ENCODE measurements at regions not wholly inside any gene's neighbourhood (a gene's known extent, or its start where the extent isn't known, plus 50 kb on each side); places are given as distances from the start of the nearest gene placed in this dataset.

DNA sequence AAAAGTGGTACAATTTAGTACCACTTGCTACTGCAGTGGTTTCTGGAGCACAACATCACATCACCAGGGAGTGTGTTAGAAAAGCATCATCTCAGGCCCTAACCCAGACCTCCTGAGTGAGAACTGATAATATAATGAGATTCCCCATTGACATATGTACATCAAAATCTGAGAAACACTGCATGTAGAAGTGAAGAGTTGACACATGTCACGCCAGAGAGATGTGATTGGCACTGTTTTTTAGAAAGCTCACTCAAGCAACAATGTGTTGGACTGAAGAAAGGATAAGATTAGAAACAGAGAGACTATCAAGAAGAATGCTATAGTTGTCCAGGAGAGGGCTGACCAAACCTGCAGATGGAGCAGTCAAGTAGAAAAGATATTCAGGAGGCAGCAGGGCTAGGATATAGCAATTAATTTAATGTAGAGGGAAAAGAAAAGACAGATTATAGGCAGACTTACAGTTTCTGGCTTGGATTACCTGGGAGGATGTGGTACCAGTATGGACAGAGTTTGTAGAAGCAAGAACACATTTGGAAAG, 324.4 kb upstream of the ADAMTSL1 start:
- Histone ChIP-seq H3K18ac (ENCODE audit: low read depth, low read length) (no peak overlapping the region), H2AFZ (replicated peaks; ENCODE audit: low read length, poor library complexity) (no peak overlapping the region), H3K27me3 (ENCODE audit: control insufficient read depth, insufficient read depth, low read length) (no peaks in the 10 kb centered on the region), H4K5ac (ENCODE audit: low read depth, low read length) (no peak overlapping the region), H2AK9ac (replicated peaks; ENCODE audit: low read depth, low read length, poor library complexity) (no peak overlapping the region), H3K9me3 (ENCODE audit: control insufficient read depth, insufficient read depth, low read length) (no peaks in the 10 kb centered on the region), H3K9ac (ENCODE audit: low read depth, low read length) (no peak overlapping the region), H4K8ac (ENCODE audit: low read depth in 2 of 2, low read length in 2 of 2) (no peak overlapping the region), H3K36me3 (ENCODE audit: control insufficient read depth, insufficient read depth, low read length) (no peaks in the 10 kb centered on the region), H3K56ac (ENCODE audit: extremely low read depth, insufficient read depth, low read length) (no peak overlapping the region), H3K4me3 (ENCODE audit: insufficient read depth, low read depth, low read length) (no peak overlapping the region), H3K79me1 (ENCODE audit: low read depth in 1 of 2, low read length in 2 of 2) (no peaks in the 10 kb centered on the region), H4K91ac (ENCODE audit: insufficient read depth, low read depth, low read length) (no peak overlapping the region), H3K27ac (ENCODE audit: insufficient read depth, low read length) (no peak overlapping the region), H3K23ac (ENCODE audit: low read depth, low read length) (no peak overlapping the region), H4K20me1 (ENCODE audit: insufficient read depth, low read length) (no peaks in the 10 kb centered on the region), H3K4me1 (ENCODE audit: control insufficient read depth, insufficient read depth, low read length) (no peaks in the 10 kb centered on the region), H3K4me2 (ENCODE audit: low read depth, low read length) (no peak overlapping the region), H3K9me1 (ENCODE audit: insufficient read depth, low read length) (no peaks in the 10 kb centered on the region), H3K4ac (ENCODE audit: low read depth, low read length) (no peak overlapping the region), H2AK5ac (ENCODE audit: low read depth, low read length) (no peak overlapping the region), H2BK120ac (ENCODE audit: low read depth, low read length) (no peak overlapping the region), H2BK5ac (ENCODE audit: low read depth, low read length, poor library complexity, severe bottlenecking) (no peak overlapping the region), H2BK20ac (ENCODE audit: low read depth, low read length) (no peak overlapping the region), H3K14ac (replicated peaks; ENCODE audit: low read depth, low read length) (no peak overlapping the region), H2BK15ac (ENCODE audit: low read depth, low read length) (no peak overlapping the region)
- WGBS, 2 experiments (ENCODE audit: extremely low coverage in 2 of 2, insufficient read length in 1 of 2): no CpG with 5 or more reads among the region's 1 CpG
- ChIA-PET POLR2A (ENCODE audit: unreplicated experiment) (no interaction called here), CTCF (no interaction called here)
- dilution Hi-C loops (cut with HindIII; ENCODE audit: low sequenced_read_pairs, unreplicated experiment) (no loop called here), in situ Hi-C loops (cut with MboI; ENCODE audit: low sequenced_read_pairs) (no loop called here), intact Hi-C loops (cut with micrococcal nuclease) (no loop called here)
- no peak for TF ChIP-seq MXI1 (IDR thresholded peaks at IDR 0.05; ENCODE audit: borderline replicate concordance, low read depth, low read length)
- TF ChIP-seq, protein P1, sequence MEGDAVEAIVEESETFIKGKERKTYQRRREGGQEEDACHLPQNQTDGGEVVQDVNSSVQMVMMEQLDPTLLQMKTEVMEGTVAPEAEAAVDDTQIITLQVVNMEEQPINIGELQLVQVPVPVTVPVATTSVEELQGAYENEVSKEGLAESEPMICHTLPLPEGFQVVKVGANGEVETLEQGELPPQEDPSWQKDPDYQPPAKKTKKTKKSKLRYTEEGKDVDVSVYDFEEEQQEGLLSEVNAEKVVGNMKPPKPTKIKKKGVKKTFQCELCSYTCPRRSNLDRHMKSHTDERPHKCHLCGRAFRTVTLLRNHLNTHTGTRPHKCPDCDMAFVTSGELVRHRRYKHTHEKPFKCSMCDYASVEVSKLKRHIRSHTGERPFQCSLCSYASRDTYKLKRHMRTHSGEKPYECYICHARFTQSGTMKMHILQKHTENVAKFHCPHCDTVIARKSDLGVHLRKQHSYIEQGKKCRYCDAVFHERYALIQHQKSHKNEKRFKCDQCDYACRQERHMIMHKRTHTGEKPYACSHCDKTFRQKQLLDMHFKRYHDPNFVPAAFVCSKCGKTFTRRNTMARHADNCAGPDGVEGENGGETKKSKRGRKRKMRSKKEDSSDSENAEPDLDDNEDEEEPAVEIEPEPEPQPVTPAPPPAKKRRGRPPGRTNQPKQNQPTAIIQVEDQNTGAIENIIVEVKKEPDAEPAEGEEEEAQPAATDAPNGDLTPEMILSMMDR (conservative IDR thresholded peaks at IDR 0.05; ENCODE audit: low read depth, low read length): 0 out of 2 replicates have a peak, but pooled peaks have one; percentile 17
- TF ChIP-seq RAD21 (IDR thresholded peaks at IDR 0.05; ENCODE audit: low read length): peak; percentile 31
- no TSS peak for BruUV-seq (replicated peaks)
- DNase-seq (peak; percentile 8), ATAC-seq (ENCODE audit: low read depth) (no peak)
